Upper lobe of left lung (tissue), 6 donors: ENCODE measurements at regions not wholly inside any gene's neighbourhood (a gene's known extent, or its start where the extent isn't known, plus 50 kb on each side); places are given as distances from the start of the nearest gene placed in this dataset.
A peak's percentile ranks its signal among the peaks of the same experiment; 100 is the strongest.

Source experiments
- ATAC-seq, 2 donors: fragments of 200-7000 bp; cut with Tn5 transposase; one replicate each; pipeline ENCODE4 v1.9.1; 2022; ENCODE audit warnings: mild to moderate bottlenecking in 2 of 2, moderate library complexity in 2 of 2; ENCODE audit not compliant: low FRiP score in 2 of 2
- DNase-seq, 2 donors: peaks; one replicate each; pipeline ENCODE4 v3.0.0-alpha.2; 2019 to 2020
- H3K27ac ChIP-seq, 4 donors: fragments of 200-600 bp; sonication (generic); one replicate each; pipeline ENCODE4 v1.5.1; 2016 to 2019
- H3K27me3 ChIP-seq, 4 donors: fragments of 200-600 bp; sonication (generic); one replicate each; pipeline ENCODE4 v1.5.1; 2017 to 2019
- H3K36me3 ChIP-seq, 4 donors: fragments of 200-600 bp; sonication (generic); one replicate each; pipeline ENCODE4 v1.5.1; 2016 to 2019
- H3K4me1 ChIP-seq, 4 donors: fragments of 200-600 bp; sonication (generic); one replicate each; pipeline ENCODE4 v1.5.1; 2018 to 2019
- H3K4me3 ChIP-seq, 4 donors: fragments of 200-600 bp; sonication (generic); one replicate each; pipeline ENCODE4 v1.5.1; 2017 to 2019; ENCODE audit warnings: mild to moderate bottlenecking in 2 of 4, moderate library complexity in 1 of 4
- H3K9me3 ChIP-seq, 4 donors: fragments of 200-600 bp; sonication (generic); one replicate each; pipeline ENCODE4 v1.5.1; 2018 to 2019
- CTCF ChIP-seq, 6 experiments: fragments of 450-650 bp in 4 of 6; fragments of 200-600 bp in 2 of 6; sonication (generic) in 2 of 6; IDR thresholded peaks; one replicate each; pipeline ENCODE4 v1.5.1; 2016 to 2019; ENCODE audit warnings: antibody characterized with exemption in 6 of 6
- EP300 ChIP-seq, 4 donors: sonication (generic); formaldehyde crosslinking; IDR thresholded peaks; one replicate each; pipeline ENCODE4 v1.5.1; 2017; ENCODE audit warnings: antibody characterized with exemption in 4 of 4, control low read depth in 2 of 4
- POLR2A ChIP-seq, 4 donors: fragments of 450-650 bp; IDR thresholded peaks; one replicate each; pipeline ENCODE4 v1.5.1; 2016 to 2017; ENCODE audit warnings: antibody characterized with exemption in 4 of 4, mild to moderate bottlenecking in 2 of 4
- POLR2AphosphoS5 ChIP-seq, 2 donors: sonication (generic); formaldehyde crosslinking; IDR thresholded peaks; one replicate each; pipeline ENCODE4 v1.5.1; 2017; ENCODE audit warnings: antibody characterized with exemption in 2 of 2
- WGBS, 2 donors: methylation state at CpG; one replicate each; pipeline ENCODE4 v1.1.5; 2017 to 2018; 5-methylcytosine and 5-hydroxymethylcytosine counted together
- small RNA-seq, 4 donors: library from RNA; depleted of rRNA; stranded (forward); fragments of <200 nt; gene quantifications; one replicate each; pipeline ENCODE3, GENCODE V24; 2016
- donor health status: DM: no; HTN: no; CAD: no; lungs with moderate emphysema.
- donor health status: DM: no; HTN: yes; CAD: no; lungs with severe emphysema.

GRCh38 chr9:32334112-32334511 is 50.3 kb upstream of the ACO1 start:
- Histone ChIP-seq H3K4me3 (no peak overlapping the region), H3K27ac (no peak overlapping the region), H3K9me3 (no peaks in the 10 kb centered on the region), H3K4me1 (no peaks in the 10 kb centered on the region), H3K36me3 (no peaks in the 10 kb centered on the region), H3K27me3 (no peaks in the 10 kb centered on the region)
- ATAC-seq (no peak), DNase-seq (peak in 1 of 2 donors; percentile 1)
- WGBS, 2 donors = 83 to 90% methylated on average over 6 to 7 of the region's 7 CpGs
- TF ChIP-seq EP300 (IDR thresholded peaks at IDR 0.05) = no peak
- no peak for TF ChIP-seq CTCF (IDR thresholded peaks at IDR 0.05)
- no peak for TF ChIP-seq POLR2AphosphoS5 (IDR thresholded peaks at IDR 0.05)
- no peak for TF ChIP-seq POLR2A (IDR thresholded peaks at IDR 0.05)

Small RNAs in the stretch of these regions (small RNA-seq; reads per million reads assigned to genes)
- gene MIR873 = 1.1 to 2.7 (median 1.3) reads per million in 4 donors
- gene MIR876 = 0 reads per million in 4 donors
- 0 reads per million in 4 donors for gene RNA5SP281
